SHP77 (cell line): ENCODE measurements at regions not wholly inside any gene's neighbourhood (a gene's known extent, or its start where the extent isn't known, plus 50 kb on each side); places are given as distances from the start of the nearest gene placed in this dataset.
"Not testable (repeated sequence)": the region's sequence is repeated elsewhere in the genome, so short reads cannot be mapped to it uniquely, and the experiment has no call there.

Source experiments
- DNase-seq, 2 experiments: peaks; one replicate each; lab custom pipeline; 2025; lab: John Stamatoyannopoulos, UW

DNA sequence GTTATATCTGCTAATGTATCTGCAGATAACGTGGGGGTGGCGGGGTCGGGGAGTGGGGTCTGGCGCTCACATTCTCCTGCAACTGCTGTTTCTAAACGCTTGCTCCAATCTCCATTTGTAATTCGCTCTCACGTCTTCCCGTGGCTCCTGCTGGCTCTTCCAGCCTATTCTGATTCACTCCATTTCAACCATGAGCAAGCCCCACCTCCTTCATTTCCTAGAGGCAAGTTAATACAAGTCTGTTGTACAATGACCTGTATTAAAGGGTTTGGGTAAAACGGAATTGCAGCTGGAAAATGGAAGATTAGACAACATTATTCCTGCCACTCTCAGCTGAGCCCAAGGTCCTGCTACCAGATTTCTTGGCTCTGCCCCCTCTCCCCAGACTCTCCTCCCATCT is 132.3 kb downstream of the CSNK2A3 start:
- DNase-seq: no peak

GRCh38 chr11:11218629-11218986 is 134.4 kb downstream of the CSNK2A3 start:
- DNase-seq: no peak

- no peak for DNase-seq
These were observed 135.0 kb downstream of the CSNK2A3 start for GRCh38 chr11:11217929-11218628.

DNA sequence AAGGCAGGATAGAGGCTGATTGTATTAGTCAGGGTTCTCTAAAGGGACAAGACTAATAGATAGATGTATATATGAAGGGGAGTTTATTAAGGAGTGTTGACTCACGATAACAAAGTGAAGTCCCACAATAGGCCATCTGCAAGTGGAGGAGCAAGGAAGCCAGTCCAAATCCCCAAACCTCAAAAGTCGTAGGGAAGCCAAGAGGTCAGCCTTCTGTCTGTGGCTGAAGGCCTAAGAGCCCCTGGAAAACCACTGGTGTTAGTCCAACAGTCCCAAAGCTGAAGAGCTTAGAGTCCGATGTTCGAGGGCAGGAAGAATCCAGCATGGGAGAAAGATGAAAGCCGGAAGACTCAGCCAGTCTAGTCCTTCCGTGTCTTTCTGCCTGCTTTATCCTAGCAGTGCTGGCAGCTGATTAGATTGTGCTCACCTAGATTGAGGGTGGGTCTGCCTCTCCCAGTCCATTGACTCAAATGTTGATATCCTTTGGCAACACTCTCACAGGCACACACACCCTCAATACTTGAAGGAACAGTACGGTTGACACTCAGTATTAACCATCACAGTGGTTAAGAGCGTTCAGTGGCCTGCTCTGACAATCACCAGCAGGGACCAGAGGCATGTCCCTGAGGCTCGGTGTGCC is 135.6 kb downstream of the CSNK2A3 start:
- DNase-seq: no peak

DNA sequence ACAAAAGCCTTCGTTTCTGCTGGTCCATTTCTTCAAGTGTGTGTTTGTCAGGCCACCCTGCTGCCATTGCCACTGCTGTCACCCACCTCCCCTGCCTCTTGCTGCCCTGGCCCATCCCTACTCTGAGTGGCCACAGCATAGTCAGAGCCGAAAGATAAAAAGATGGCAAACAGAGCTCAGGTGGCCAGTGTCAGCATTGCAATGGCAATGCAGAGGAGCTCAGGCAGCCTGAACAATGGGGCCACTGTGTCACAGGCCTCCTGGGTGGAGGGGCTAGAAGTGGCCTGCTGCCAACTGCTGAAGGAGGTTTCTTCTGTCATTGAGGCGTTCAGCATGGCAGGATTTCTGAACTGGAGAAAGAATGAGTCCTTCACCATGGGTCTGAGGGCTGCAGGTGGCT is 137.1 kb downstream of the CSNK2A3 start:
- DNase-seq: no peak

GRCh38 chr11:11215058-11215815 is 137.8 kb downstream of the CSNK2A3 start:
- no peak for DNase-seq

- DNase-seq: no peak
These were observed 139.9 kb downstream of the CSNK2A3 start for GRCh38 chr11:11213117-11213516.

DNA sequence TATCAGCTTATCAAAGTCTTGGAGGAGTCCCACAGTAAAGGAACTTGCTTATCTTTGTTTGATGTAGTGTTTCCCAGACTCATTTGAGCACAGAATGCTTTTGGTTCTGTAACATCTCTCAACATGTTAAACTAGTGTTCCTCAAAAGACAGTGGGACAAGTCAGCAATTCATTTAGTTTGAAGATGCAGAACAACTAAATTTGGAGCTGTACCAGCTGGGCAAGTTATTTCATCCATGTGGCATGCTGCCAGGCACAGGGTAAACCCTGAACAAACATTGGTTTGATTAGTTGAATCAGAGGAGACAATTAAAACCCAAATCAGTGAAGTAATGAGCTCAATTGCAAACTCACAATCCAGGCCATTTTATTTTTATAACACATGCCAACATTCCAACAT is 141.2 kb downstream of the CSNK2A3 start:
- DNase-seq: no peak

GRCh38 chr11:11211186-11211585 is 141.9 kb downstream of the CSNK2A3 start:
- DNase-seq: no peak

GRCh38 chr11:11210446-11210845 is 142.6 kb downstream of the CSNK2A3 start:
- DNase-seq: no peak

- no peak for DNase-seq
These were observed 143.1 kb downstream of the CSNK2A3 start for GRCh38 chr11:11209967-11210366.

GRCh38 chr11:11208994-11209393 is 144.1 kb downstream of the CSNK2A3 start:
- DNase-seq: no peak

- DNase-seq: no peak
These were observed 145.6 kb downstream of the CSNK2A3 start for GRCh38 chr11:11207428-11207827.

DNA sequence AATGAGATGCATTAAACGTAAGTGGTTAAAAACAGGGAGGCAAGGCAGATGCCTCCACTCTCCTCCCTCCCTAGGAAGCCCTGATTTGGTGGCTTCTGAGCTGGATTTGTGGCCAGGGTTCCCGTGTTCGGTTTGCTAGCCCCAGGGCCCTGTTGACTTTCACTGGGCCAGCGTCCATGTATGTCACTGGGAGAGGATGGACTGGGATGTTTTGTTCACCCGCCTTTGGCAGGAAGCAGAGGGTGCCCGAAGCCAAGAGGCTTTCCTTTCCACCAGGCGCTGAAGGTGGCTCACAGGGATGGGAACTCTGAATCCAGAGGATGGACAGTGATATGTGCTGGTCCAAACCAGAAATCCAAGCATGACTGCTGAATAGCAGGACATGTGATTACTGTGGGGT is 146.6 kb downstream of the CSNK2A3 start:
- DNase-seq: no peak

DNA sequence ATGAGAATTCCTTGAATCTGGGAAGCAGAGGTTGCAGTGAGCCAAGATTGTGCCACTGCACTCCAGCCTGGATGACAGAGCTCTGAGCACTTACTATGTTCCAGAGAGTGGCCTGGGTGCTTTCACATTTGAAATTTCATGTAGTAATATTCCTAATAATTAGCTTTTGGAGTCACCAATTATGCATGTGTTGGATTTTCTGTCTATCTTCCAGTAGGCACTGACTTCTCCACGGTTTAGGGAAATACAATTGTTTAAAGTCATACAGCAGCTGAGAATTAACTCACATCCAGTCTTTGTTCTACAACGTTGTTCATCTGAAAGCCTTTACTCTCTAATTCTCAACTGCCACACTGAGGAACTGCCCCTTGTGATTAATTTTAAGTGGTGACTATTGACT is 150.2 kb downstream of the CSNK2A3 start:
- no peak for DNase-seq

- not testable (repeated sequence) for DNase-seq
These were observed 151.7 kb downstream of the CSNK2A3 start for GRCh38 chr11:11201302-11201701.

GRCh38 chr11:11192541-11192940 is 160.5 kb downstream of the CSNK2A3 start:
- DNase-seq: no peak

- DNase-seq: no peak
These were observed 163.5 kb downstream of the CSNK2A3 start for GRCh38 chr11:11189506-11189905.

DNA sequence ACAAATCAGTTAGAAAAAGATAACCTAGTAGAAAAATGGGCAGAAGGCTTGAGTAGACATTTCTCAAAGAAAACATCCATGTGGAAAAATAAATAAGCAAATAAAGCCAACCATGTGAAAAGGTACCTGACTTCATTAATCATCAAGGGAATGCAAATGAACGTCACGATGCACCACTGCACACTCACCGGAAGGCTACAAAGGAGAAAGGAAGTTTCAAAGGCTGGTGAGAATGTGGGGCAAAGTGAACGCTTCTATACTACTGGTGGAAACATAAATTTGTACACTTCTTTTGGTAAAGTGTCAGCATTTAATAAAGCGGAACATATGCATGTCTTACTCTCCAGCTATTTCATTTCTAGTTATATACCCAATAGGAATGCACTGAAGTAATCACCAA is 166.8 kb downstream of the CSNK2A3 start:
- no peak for DNase-seq

GRCh38 chr11:11182261-11182660 is 170.8 kb downstream of the CSNK2A3 start:
- no peak for DNase-seq

DNA sequence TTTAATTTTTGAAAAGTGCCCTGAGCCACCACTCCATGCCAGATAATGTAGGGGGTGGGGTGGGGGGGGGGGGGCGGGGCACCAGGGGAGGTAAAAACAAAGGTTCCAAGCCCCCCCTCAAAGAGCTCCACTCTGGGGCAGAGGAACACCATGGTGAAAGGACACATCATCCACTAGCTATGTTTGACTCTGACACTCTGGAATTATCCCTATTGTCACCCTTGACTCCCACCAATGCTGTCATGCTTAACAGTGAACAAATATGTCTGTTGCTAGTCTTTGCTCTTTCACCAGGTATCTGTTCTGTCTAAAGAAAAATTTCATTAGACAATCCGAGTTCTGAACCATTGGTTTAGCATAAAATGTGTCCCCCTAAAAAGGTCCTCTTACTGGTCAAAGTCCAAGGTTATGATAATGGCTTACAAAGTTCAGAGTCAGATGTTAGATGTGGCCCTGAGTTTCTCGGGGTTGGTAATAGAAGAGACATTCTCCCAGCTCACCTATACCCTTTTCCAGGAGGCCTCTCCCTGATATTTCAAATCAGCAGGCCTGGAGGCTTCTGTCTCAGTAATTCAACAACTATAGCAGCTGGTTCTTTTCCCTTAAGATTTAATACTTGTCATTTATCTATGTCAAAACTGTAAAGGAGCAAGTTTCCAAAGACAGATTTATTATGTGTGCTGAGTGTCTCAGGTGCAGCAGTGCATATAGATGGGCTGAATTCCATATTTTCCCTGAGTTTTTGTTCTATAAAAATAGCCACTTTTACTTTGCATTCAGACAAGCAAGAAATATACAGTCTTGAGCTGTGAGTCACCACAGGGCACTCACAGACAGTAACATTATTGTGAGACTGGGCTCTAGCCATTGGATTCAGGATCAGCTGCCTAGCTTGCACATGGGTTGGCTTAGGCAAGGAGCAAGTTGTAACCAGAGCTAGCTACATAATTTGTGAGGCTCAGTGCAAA is 174.1 kb downstream of the CSNK2A3 start:
- DNase-seq: no peak
